Central memory CD8-positive, alpha-beta T cell (primary cell): ENCODE measurements at regions not wholly inside any gene's neighbourhood (a gene's known extent, or its start where the extent isn't known, plus 50 kb on each side); places are given as distances from the start of the nearest gene placed in this dataset.
A peak's percentile ranks its signal among the peaks of the same experiment; 100 is the strongest.

Source experiments
- ATAC-seq: fragments of 150-1000 bp; cut with Tn5 transposase; replicated peaks from 2 replicates; pipeline ENCODE4 v1.10.0; 2022; ENCODE audit warnings: mild to moderate bottlenecking, moderate FRiP score, moderate number of reproducible peaks; ENCODE audit not compliant: poor library complexity, severe bottlenecking; ENCODE audit errors: extremely low read depth
- DNase-seq, 2 donors: peaks; one replicate each; pipeline ENCODE4 v3.0.0; 2021; ENCODE audit warnings: low spot score in 2 of 2
- H3K27ac Mint-ChIP-seq: one replicate; pipeline ENCODE4 v1.8.0; 2022; ENCODE audit warnings: low read depth, mild to moderate bottlenecking, moderate library complexity, mixed read lengths
- H3K27me3 Mint-ChIP-seq: one replicate; pipeline ENCODE4 v1.8.0; 2022; ENCODE audit warnings: mixed read lengths
- H3K36me3 Mint-ChIP-seq: one replicate; pipeline ENCODE4 v1.8.0; 2022; ENCODE audit warnings: mild to moderate bottlenecking, moderate library complexity, mixed read lengths; ENCODE audit not compliant: insufficient read depth
- H3K4me1 Mint-ChIP-seq: one replicate; pipeline ENCODE4 v1.8.0; 2022; ENCODE audit warnings: mixed read lengths
- H3K4me3 Mint-ChIP-seq: one replicate; pipeline ENCODE4 v1.8.0; 2022; ENCODE audit warnings: mild to moderate bottlenecking, moderate library complexity, mixed read lengths
- H3K9me3 Mint-ChIP-seq: one replicate; pipeline ENCODE4 v1.8.0; 2022; ENCODE audit warnings: mixed read lengths

- Mint-ChIP-seq H3K9me3 (no peaks in the 10 kb centered on the region), H3K27ac (no peak overlapping the region), H3K27me3 (no peaks in the 10 kb centered on the region), H3K4me3 (no peak overlapping the region), H3K4me1 (peaks cover 24% of the 10 kb centered on the region), H3K36me3 (peaks cover 7% of the 10 kb centered on the region)
- ATAC-seq (peak; percentile 36), DNase-seq (no peak)
These were observed 93.2 kb upstream of the ARHGEF3 start for GRCh38 chr3:56894881-56895431.

GRCh38 chr3:56890448-56891091 is 88.8 kb upstream of the ARHGEF3 start:
- DNase-seq (no peak), ATAC-seq (no peak)
- H3K27ac Mint-ChIP-seq: peak overlapping the region; percentile 4
- no peaks in the 10 kb centered on the region for H3K27me3 Mint-ChIP-seq
- H3K9me3 Mint-ChIP-seq: no peaks in the 10 kb centered on the region
- peak overlapping the region; percentile 13 for H3K4me3 Mint-ChIP-seq
- H3K36me3 Mint-ChIP-seq: peaks cover 2% of the 10 kb centered on the region
- peaks cover 42% of the 10 kb centered on the region for H3K4me1 Mint-ChIP-seq

DNA sequence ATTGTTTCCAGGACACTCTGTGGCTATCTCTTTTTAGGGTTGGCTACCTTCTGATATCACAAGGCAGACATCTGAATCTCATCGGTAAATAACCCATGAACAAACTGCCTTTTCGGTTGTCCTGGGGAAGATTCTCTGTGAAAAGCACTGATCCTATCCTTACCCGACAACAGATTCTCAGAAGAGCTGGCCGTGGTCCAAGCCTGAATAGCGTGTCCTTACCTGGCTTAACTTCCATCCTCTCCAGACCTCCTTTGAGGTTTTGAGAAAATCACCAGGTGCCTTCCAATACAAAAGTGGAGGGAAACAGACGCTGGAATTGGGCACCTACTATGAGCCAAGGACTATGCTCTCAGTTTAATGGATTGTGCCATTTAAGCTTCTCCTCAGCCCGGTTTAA is 87.4 kb upstream of the ARHGEF3 start:
- no peak for ATAC-seq
- Mint-ChIP-seq H3K27ac (peak overlapping the region; percentile 67), H3K4me3 (no peak overlapping the region), H3K27me3 (no peaks in the 10 kb centered on the region), H3K36me3 (no peaks in the 10 kb centered on the region), H3K4me1 (peaks cover 54% of the 10 kb centered on the region), H3K9me3 (no peaks in the 10 kb centered on the region)
- DNase-seq: no peak

DNA sequence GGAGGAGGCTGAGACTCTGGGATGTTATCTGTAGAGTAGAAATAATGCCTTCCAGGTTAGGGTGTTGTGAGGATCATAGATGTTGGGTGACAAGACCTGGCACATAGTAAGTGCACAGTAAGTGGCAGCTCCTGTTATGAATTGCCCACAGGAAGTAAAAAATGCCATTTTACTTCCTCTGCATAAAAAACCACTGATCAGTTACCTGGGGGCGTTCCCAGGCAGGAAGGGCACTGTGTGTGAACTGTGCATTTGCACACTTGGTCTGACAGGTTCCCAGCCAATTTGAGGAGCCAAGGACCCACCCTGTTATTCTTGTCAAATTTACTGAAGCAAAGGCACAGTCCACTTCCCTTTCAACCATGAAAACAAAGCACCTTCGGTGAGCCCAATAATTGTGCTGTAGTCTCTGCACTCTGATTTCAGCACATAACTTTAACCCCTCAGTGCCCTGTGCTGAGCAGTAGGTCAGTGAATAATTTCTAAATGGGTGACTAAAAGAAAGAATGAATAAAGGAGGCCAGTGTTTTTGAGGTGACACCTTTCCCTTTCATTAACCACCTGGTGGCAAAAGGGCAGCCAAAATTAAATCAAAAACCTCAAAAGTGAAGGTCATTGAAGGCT is 85.8 kb upstream of the ARHGEF3 start:
- ATAC-seq: peak; percentile 82
- no peaks in the 10 kb centered on the region for H3K9me3 Mint-ChIP-seq
- peak overlapping the region; percentile 69 for H3K4me3 Mint-ChIP-seq
- peak overlapping the region; percentile 67 for H3K27ac Mint-ChIP-seq
- H3K4me1 Mint-ChIP-seq: peaks cover 53% of the 10 kb centered on the region
- DNase-seq: peak in 1 of 2 donors; percentile 18
- no peaks in the 10 kb centered on the region for H3K27me3 Mint-ChIP-seq
- peaks cover 1% of the 10 kb centered on the region for H3K36me3 Mint-ChIP-seq

GRCh38 chr3:56886314-56886713 is 84.6 kb upstream of the ARHGEF3 start:
- DNase-seq (no peak), ATAC-seq (no peak)
- Mint-ChIP-seq H3K9me3 (no peaks in the 10 kb centered on the region), H3K4me1 (peaks cover 52% of the 10 kb centered on the region), H3K27ac (peak overlapping the region; percentile 67), H3K27me3 (no peaks in the 10 kb centered on the region), H3K4me3 (peak overlapping the region; percentile 69), H3K36me3 (peaks cover 5% of the 10 kb centered on the region)

DNA sequence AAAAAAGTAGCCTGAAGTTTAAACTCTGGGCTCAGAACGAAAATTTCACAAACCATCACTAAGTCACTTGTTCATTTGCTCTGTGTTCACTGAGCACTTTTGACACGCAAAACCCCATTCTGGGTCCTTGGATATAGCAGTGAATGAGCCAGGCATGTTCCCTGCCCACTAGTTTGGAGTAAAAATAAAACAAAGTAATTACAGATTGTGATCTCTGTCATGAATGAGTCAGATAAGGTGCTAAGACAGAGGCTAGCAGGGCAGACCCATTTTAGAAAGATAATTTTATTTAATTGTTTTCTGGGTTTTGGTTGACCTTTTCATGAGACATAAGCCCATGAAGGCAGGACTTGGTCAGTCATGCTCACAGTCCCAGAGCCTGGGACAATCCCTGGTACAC is 84.1 kb upstream of the ARHGEF3 start:
- H3K27me3 Mint-ChIP-seq: no peaks in the 10 kb centered on the region
- H3K36me3 Mint-ChIP-seq: peaks cover 6% of the 10 kb centered on the region
- H3K4me3 Mint-ChIP-seq: no peak overlapping the region
- DNase-seq (no peak), ATAC-seq (no peak)
- H3K27ac Mint-ChIP-seq: peak overlapping the region; percentile 67
- H3K9me3 Mint-ChIP-seq: no peaks in the 10 kb centered on the region
- peaks cover 52% of the 10 kb centered on the region for H3K4me1 Mint-ChIP-seq

- no peaks in the 10 kb centered on the region for H3K27me3 Mint-ChIP-seq
- ATAC-seq (no peak), DNase-seq (no peak)
- no peak overlapping the region for H3K4me3 Mint-ChIP-seq
- peaks cover 6% of the 10 kb centered on the region for H3K36me3 Mint-ChIP-seq
- no peaks in the 10 kb centered on the region for H3K9me3 Mint-ChIP-seq
- no peak overlapping the region for H3K27ac Mint-ChIP-seq
- H3K4me1 Mint-ChIP-seq: peaks cover 49% of the 10 kb centered on the region
These were observed 83.7 kb upstream of the ARHGEF3 start for GRCh38 chr3:56885453-56885852.

- peak overlapping the region; percentile 64 for H3K27ac Mint-ChIP-seq
- H3K27me3 Mint-ChIP-seq: no peaks in the 10 kb centered on the region
- H3K36me3 Mint-ChIP-seq: peaks cover 9% of the 10 kb centered on the region
- no peak for ATAC-seq
- peaks cover 53% of the 10 kb centered on the region for H3K4me1 Mint-ChIP-seq
- no peak for DNase-seq
- no peak overlapping the region for H3K4me3 Mint-ChIP-seq
- H3K9me3 Mint-ChIP-seq: no peaks in the 10 kb centered on the region
These were observed 82.6 kb upstream of the ARHGEF3 start for GRCh38 chr3:56884387-56884786.

DNA sequence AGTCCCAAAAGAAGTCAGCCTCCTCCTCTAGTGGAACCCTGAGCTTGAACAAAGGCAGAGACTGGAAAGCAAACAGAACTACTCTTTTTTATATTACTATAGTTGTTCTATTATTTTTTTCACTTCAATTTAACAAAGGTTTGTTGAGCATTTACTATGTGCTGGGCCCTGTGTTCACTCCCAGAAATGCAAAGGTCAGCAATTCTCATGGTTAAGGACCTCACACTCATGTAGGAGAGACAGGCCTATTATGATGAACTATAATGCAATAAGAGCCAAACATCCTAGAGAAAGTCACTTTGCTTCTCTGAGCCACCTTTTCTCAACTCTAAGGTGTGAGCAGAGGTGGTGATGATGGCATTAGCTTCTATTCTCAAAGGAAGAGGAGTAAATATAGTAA is 82.1 kb upstream of the ARHGEF3 start:
- H3K27ac Mint-ChIP-seq: peak overlapping the region; percentile 64
- no peak overlapping the region for H3K4me3 Mint-ChIP-seq
- ATAC-seq: no peak
- DNase-seq: no peak
- no peaks in the 10 kb centered on the region for H3K27me3 Mint-ChIP-seq
- H3K36me3 Mint-ChIP-seq: peaks cover 9% of the 10 kb centered on the region
- no peaks in the 10 kb centered on the region for H3K9me3 Mint-ChIP-seq
- peaks cover 58% of the 10 kb centered on the region for H3K4me1 Mint-ChIP-seq

DNA sequence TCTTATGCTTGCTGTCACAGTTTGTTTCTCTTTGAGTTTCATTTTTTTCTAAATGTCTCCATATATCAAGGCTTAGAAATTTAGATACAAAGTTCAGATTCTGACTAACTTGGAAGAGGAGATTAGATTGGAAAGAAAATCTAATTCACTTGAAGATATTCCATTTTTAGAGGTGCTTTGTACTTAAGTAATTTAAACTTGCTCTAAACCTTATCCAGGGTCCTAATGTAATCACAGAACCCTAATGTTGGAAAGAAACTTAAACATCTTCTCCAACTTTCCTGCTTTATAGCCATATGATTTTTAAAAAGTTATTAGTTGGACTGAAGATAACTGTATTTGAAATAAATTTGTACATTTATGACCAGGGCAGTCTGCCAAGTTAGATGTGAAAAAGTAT is 81.1 kb upstream of the ARHGEF3 start:
- Mint-ChIP-seq H3K4me1 (peaks cover 62% of the 10 kb centered on the region), H3K4me3 (no peak overlapping the region), H3K27me3 (no peaks in the 10 kb centered on the region), H3K9me3 (no peaks in the 10 kb centered on the region), H3K36me3 (peaks cover 9% of the 10 kb centered on the region), H3K27ac (no peak overlapping the region)
- no peak for DNase-seq
- no peak for ATAC-seq

- DNase-seq (no peak), ATAC-seq (no peak)
- Mint-ChIP-seq H3K27ac (no peak overlapping the region), H3K4me3 (no peak overlapping the region), H3K9me3 (no peaks in the 10 kb centered on the region), H3K4me1 (peaks cover 52% of the 10 kb centered on the region), H3K27me3 (no peaks in the 10 kb centered on the region), H3K36me3 (peaks cover 9% of the 10 kb centered on the region)
These were observed 80.1 kb upstream of the ARHGEF3 start for GRCh38 chr3:56881841-56882240.

- Mint-ChIP-seq H3K27ac (no peak overlapping the region), H3K4me3 (no peak overlapping the region), H3K4me1 (peaks cover 52% of the 10 kb centered on the region), H3K9me3 (no peaks in the 10 kb centered on the region), H3K36me3 (peaks cover 10% of the 10 kb centered on the region), H3K27me3 (no peaks in the 10 kb centered on the region)
- DNase-seq (no peak), ATAC-seq (no peak)
These were observed 79.2 kb upstream of the ARHGEF3 start for GRCh38 chr3:56880720-56881575.
